Hematopoietic multipotent progenitor cell (in vitro differentiated cells): ENCODE measurements at regions not wholly inside any gene's neighbourhood (a gene's known extent, or its start where the extent isn't known, plus 50 kb on each side); places are given as distances from the start of the nearest gene placed in this dataset.
A peak's percentile ranks its signal among the peaks of the same experiment; 100 is the strongest.
"Not testable (repeated sequence)": the region's sequence is repeated elsewhere in the genome, so short reads cannot be mapped to it uniquely, and the experiment has no call there.

ENCODE experiments used
- DNase-seq, 3 donors: peaks; one replicate each; pipeline ENCODE4 v3.0.0-alpha.2; 2011 to 2015; ENCODE audit warnings: low read depth in 2 of 3, low spot score in 2 of 3

GRCh38 chr3:91348064-91348463, 2240.6 kb downstream of the EPHA3 start:
- not testable (repeated sequence) for DNase-seq

- DNase-seq, result not testable (repeated sequence)
Observed at GRCh38 chr3:91349072-91349471, 2241.7 kb downstream of the EPHA3 start.

- not testable (repeated sequence) for DNase-seq
Observed at GRCh38 chr3:91352161-91352560, 2244.7 kb downstream of the EPHA3 start.

- not testable (repeated sequence) for DNase-seq
Observed at GRCh38 chr3:91359278-91359677, 2251.9 kb downstream of the EPHA3 start.

GRCh38 chr3:91383100-91383894, 2275.9 kb downstream of the EPHA3 start:
- peak in 1 of 3 donors; percentile 15 for DNase-seq

- not testable (repeated sequence) for DNase-seq
Observed at GRCh38 chr3:91403938-91404337, 2296.5 kb downstream of the EPHA3 start.

- DNase-seq, result not testable (repeated sequence)
Observed at GRCh38 chr3:91442063-91442462, 2334.6 kb downstream of the EPHA3 start.

- DNase-seq, result not testable (repeated sequence)
Observed at GRCh38 chr3:91442483-91442882, 2335.1 kb downstream of the EPHA3 start.

- DNase-seq, result not testable (repeated sequence)
Observed at GRCh38 chr3:91448379-91448778, 2341.0 kb downstream of the EPHA3 start.

GRCh38 chr3:91466517-91466916, 2359.1 kb downstream of the EPHA3 start:
- DNase-seq, result not testable (repeated sequence)

- DNase-seq, result not testable (repeated sequence)
Observed at GRCh38 chr3:91469251-91469650, 2361.8 kb downstream of the EPHA3 start.

- DNase-seq, result peak in 1 of 3 donors; percentile 1
Observed at GRCh38 chr3:91485026-91485425, 2377.6 kb downstream of the EPHA3 start.

GRCh38 chr3:91485891-91486290, 2378.5 kb downstream of the EPHA3 start:
- DNase-seq, result not testable (repeated sequence)

- not testable (repeated sequence) for DNase-seq
Observed at GRCh38 chr3:91497712-91498111, 2390.3 kb downstream of the EPHA3 start.

- DNase-seq, result not testable (repeated sequence)
Observed at GRCh38 chr3:91499850-91500249, 2392.4 kb downstream of the EPHA3 start.

GRCh38 chr3:91504874-91505273, 2397.5 kb downstream of the EPHA3 start:
- not testable (repeated sequence) for DNase-seq
